ENCODE measurements at regions not wholly inside any gene's neighbourhood (a gene's known extent, or its start where the extent isn't known, plus 50 kb on each side); places are given as distances from the start of the nearest gene placed in this dataset.

GRCh38 chr7:47040795-47041347 is 541.0 kb downstream of the TNS3 start:
- peaks cover 42% of the 10 kb centered on the region for H3K4me1 Mint-ChIP-seq (ENCODE audit: unreplicated experiment)
- TF ChIP-seq CTCF (IDR thresholded peaks at IDR 0.05) = no peak
- H3K27me3 Mint-ChIP-seq (ENCODE audit: unreplicated experiment) = no peaks in the 10 kb centered on the region
- DNase-seq (ENCODE audit: extremely low spot score, unreplicated experiment) = no peak
- H3K9me3 Mint-ChIP-seq (ENCODE audit: unreplicated experiment) = no peaks in the 10 kb centered on the region
- H3K4me3 Mint-ChIP-seq (ENCODE audit: unreplicated experiment) = no peak overlapping the region
- H3K27ac Mint-ChIP-seq (ENCODE audit: unreplicated experiment) = no peak overlapping the region
- no peaks in the 10 kb centered on the region for H3K36me3 Mint-ChIP-seq (ENCODE audit: unreplicated experiment)

GRCh38 chr7:47039904-47040303 is 542.0 kb downstream of the TNS3 start:
- H3K4me1 Mint-ChIP-seq (ENCODE audit: unreplicated experiment) = peaks cover 41% of the 10 kb centered on the region
- H3K9me3 Mint-ChIP-seq (ENCODE audit: unreplicated experiment) = no peaks in the 10 kb centered on the region
- H3K27me3 Mint-ChIP-seq (ENCODE audit: unreplicated experiment) = no peaks in the 10 kb centered on the region
- H3K36me3 Mint-ChIP-seq (ENCODE audit: unreplicated experiment) = no peaks in the 10 kb centered on the region
- H3K27ac Mint-ChIP-seq (ENCODE audit: unreplicated experiment) = no peak overlapping the region
- no peak for DNase-seq (ENCODE audit: extremely low spot score, unreplicated experiment)
- TF ChIP-seq CTCF (IDR thresholded peaks at IDR 0.05) = no peak
- no peak overlapping the region for H3K4me3 Mint-ChIP-seq (ENCODE audit: unreplicated experiment)

- H3K4me3 Mint-ChIP-seq (ENCODE audit: unreplicated experiment) = no peak overlapping the region
- peaks cover 38% of the 10 kb centered on the region for H3K4me1 Mint-ChIP-seq (ENCODE audit: unreplicated experiment)
These were observed 542.7 kb downstream of the TNS3 start for GRCh38 chr7:47039089-47039648.

GRCh38 chr7:47038621-47039020 is 543.3 kb downstream of the TNS3 start:
- Mint-ChIP-seq H3K36me3 (ENCODE audit: unreplicated experiment) (no peaks in the 10 kb centered on the region), H3K27ac (ENCODE audit: unreplicated experiment) (no peak overlapping the region), H3K4me3 (ENCODE audit: unreplicated experiment) (no peak overlapping the region), H3K4me1 (ENCODE audit: unreplicated experiment) (peaks cover 41% of the 10 kb centered on the region), H3K9me3 (ENCODE audit: unreplicated experiment) (no peaks in the 10 kb centered on the region), H3K27me3 (ENCODE audit: unreplicated experiment) (no peaks in the 10 kb centered on the region)
- DNase-seq (ENCODE audit: extremely low spot score, unreplicated experiment) = no peak
- no peak for TF ChIP-seq CTCF (IDR thresholded peaks at IDR 0.05)

More at GRCh38 chr7:47039089-47039648, 542.7 kb downstream of the TNS3 start:
- H3K36me3 Mint-ChIP-seq (ENCODE audit: unreplicated experiment) = no peaks in the 10 kb centered on the region
- no peak for DNase-seq (ENCODE audit: extremely low spot score, unreplicated experiment)
- no peaks in the 10 kb centered on the region for H3K27me3 Mint-ChIP-seq (ENCODE audit: unreplicated experiment)
- no peaks in the 10 kb centered on the region for H3K9me3 Mint-ChIP-seq (ENCODE audit: unreplicated experiment)
- TF ChIP-seq CTCF (IDR thresholded peaks at IDR 0.05) = no peak
- H3K27ac Mint-ChIP-seq (ENCODE audit: unreplicated experiment) = no peak overlapping the region

GRCh38 chr7:47037607-47038006 is 544.3 kb downstream of the TNS3 start:
- Mint-ChIP-seq H3K4me3 (ENCODE audit: unreplicated experiment) (no peak overlapping the region), H3K36me3 (ENCODE audit: unreplicated experiment) (no peaks in the 10 kb centered on the region), H3K27me3 (ENCODE audit: unreplicated experiment) (no peaks in the 10 kb centered on the region), H3K4me1 (ENCODE audit: unreplicated experiment) (peaks cover 42% of the 10 kb centered on the region), H3K9me3 (ENCODE audit: unreplicated experiment) (no peaks in the 10 kb centered on the region), H3K27ac (ENCODE audit: unreplicated experiment) (no peak overlapping the region)
- TF ChIP-seq CTCF (IDR thresholded peaks at IDR 0.05) = no peak
- no peak for DNase-seq (ENCODE audit: extremely low spot score, unreplicated experiment)
